ENCODE measurements at regions not wholly inside any gene's neighbourhood (a gene's known extent, or its start where the extent isn't known, plus 50 kb on each side); places are given as distances from the start of the nearest gene placed in this dataset.
"Not testable (repeated sequence)": the region's sequence is repeated elsewhere in the genome, so short reads cannot be mapped to it uniquely, and the experiment has no call there.

- DNase-seq = no peak
These were observed 123.4 kb upstream of the VKORC1L1 start for GRCh38 chr7:65749518-65749917.

- peak; percentile 83 to 87 for DNase-seq
These were observed 122.1 kb upstream of the VKORC1L1 start for GRCh38 chr7:65750511-65751344.

- not testable (repeated sequence) for DNase-seq
These were observed 118.8 kb upstream of the VKORC1L1 start for GRCh38 chr7:65754070-65754469.

- DNase-seq = not testable (repeated sequence)
These were observed 113.9 kb upstream of the VKORC1L1 start for GRCh38 chr7:65758991-65759390.

- not testable (repeated sequence) for DNase-seq
These were observed 110.2 kb upstream of the VKORC1L1 start for GRCh38 chr7:65762712-65763111.

GRCh38 chr7:65763114-65763513 lies 109.8 kb upstream of the VKORC1L1 start:
- DNase-seq = not testable (repeated sequence)

GRCh38 chr7:65770473-65771225 lies 102.2 kb upstream of the VKORC1L1 start:
- peak; percentile 85 for DNase-seq

GRCh38 chr7:65771226-65771569 lies 101.7 kb upstream of the VKORC1L1 start:
- DNase-seq = not testable (repeated sequence)

GRCh38 chr7:65776677-65777076 lies 96.2 kb upstream of the VKORC1L1 start:
- DNase-seq = not testable (repeated sequence)

- DNase-seq = not testable (repeated sequence)
These were observed 82.9 kb upstream of the VKORC1L1 start for GRCh38 chr7:65789943-65790342.

GRCh38 chr7:65791788-65792187 lies 81.1 kb upstream of the VKORC1L1 start:
- not testable (repeated sequence) for DNase-seq

- not testable (repeated sequence) for DNase-seq
These were observed 80.1 kb upstream of the VKORC1L1 start for GRCh38 chr7:65792726-65793125.

GRCh38 chr7:65794671-65795391 lies 78.0 kb upstream of the VKORC1L1 start:
- not testable (repeated sequence) for DNase-seq

GRCh38 chr7:65795392-65795716 lies 77.5 kb upstream of the VKORC1L1 start:
- not testable (repeated sequence) for DNase-seq

- DNase-seq = no peak
These were observed 76.7 kb upstream of the VKORC1L1 start for GRCh38 chr7:65796205-65796604.

GRCh38 chr7:65797086-65797485 lies 75.8 kb upstream of the VKORC1L1 start:
- DNase-seq = not testable (repeated sequence)

GRCh38 chr7:65797566-65797965 lies 75.3 kb upstream of the VKORC1L1 start:
- DNase-seq = not testable (repeated sequence)

GRCh38 chr7:65798111-65799075 lies 74.5 kb upstream of the VKORC1L1 start:
- DNase-seq = no peak

GRCh38 chr7:65800191-65800590 lies 72.7 kb upstream of the VKORC1L1 start:
- not testable (repeated sequence) for DNase-seq

- no peak for DNase-seq
These were observed 72.0 kb upstream of the VKORC1L1 start for GRCh38 chr7:65800890-65801341.

- DNase-seq = no peak
These were observed 68.0 kb upstream of the VKORC1L1 start for GRCh38 chr7:65804887-65805286.

GRCh38 chr7:65807067-65807466 lies 65.8 kb upstream of the VKORC1L1 start:
- not testable (repeated sequence) for DNase-seq
